ENCODE measurements at regions not wholly inside any gene's neighbourhood (a gene's known extent, or its start where the extent isn't known, plus 50 kb on each side); places are given as distances from the start of the nearest gene placed in this dataset.

GRCh38 chr3:18880691-18881090 lies 267.6 kb upstream of the KCNH8 start:
- DNase-seq = no peak

GRCh38 chr3:18872466-18872865 lies 275.8 kb upstream of the KCNH8 start:
- no peak for DNase-seq

GRCh38 chr3:18870642-18871041 lies 277.7 kb upstream of the KCNH8 start:
- no peak for DNase-seq

- no peak for DNase-seq
These were observed 278.2 kb upstream of the KCNH8 start for GRCh38 chr3:18870074-18870640.

GRCh38 chr3:18868911-18869689 lies 279.2 kb upstream of the KCNH8 start:
- no peak for DNase-seq

GRCh38 chr3:18866899-18867298 lies 281.4 kb upstream of the KCNH8 start:
- DNase-seq = no peak

GRCh38 chr3:18864933-18865731 lies 283.2 kb upstream of the KCNH8 start:
- DNase-seq = no peak

- no peak for DNase-seq
These were observed 286.2 kb upstream of the KCNH8 start for GRCh38 chr3:18862077-18862476.

GRCh38 chr3:18861137-18861536 lies 287.2 kb upstream of the KCNH8 start:
- DNase-seq = no peak

- DNase-seq = no peak
These were observed 295.0 kb upstream of the KCNH8 start for GRCh38 chr3:18853269-18853668.

- DNase-seq = no peak
These were observed 300.6 kb upstream of the KCNH8 start for GRCh38 chr3:18847583-18848197.

- DNase-seq = no peak
These were observed 304.3 kb upstream of the KCNH8 start for GRCh38 chr3:18843983-18844382.

GRCh38 chr3:18843188-18843587 lies 305.1 kb upstream of the KCNH8 start:
- no peak for DNase-seq

- DNase-seq = no peak
These were observed 306.6 kb upstream of the KCNH8 start for GRCh38 chr3:18841422-18842343.

GRCh38 chr3:18840535-18841137 lies 307.7 kb upstream of the KCNH8 start:
- no peak for DNase-seq

GRCh38 chr3:18838758-18839157 lies 309.6 kb upstream of the KCNH8 start:
- no peak for DNase-seq

- DNase-seq = no peak
These were observed 311.1 kb upstream of the KCNH8 start for GRCh38 chr3:18837137-18837755.

- DNase-seq = no peak
These were observed 313.3 kb upstream of the KCNH8 start for GRCh38 chr3:18835021-18835420.

- no peak for DNase-seq
These were observed 318.2 kb upstream of the KCNH8 start for GRCh38 chr3:18830087-18830486.

- DNase-seq = no peak
These were observed 319.7 kb upstream of the KCNH8 start for GRCh38 chr3:18828637-18829036.

- no peak for DNase-seq
These were observed 320.6 kb upstream of the KCNH8 start for GRCh38 chr3:18827664-18828063.

Measured in MV-4-11 (cell line).